ENCODE measurements at regions not wholly inside any gene's neighbourhood (a gene's known extent, or its start where the extent isn't known, plus 50 kb on each side); places are given as distances from the start of the nearest gene placed in this dataset.

DNA sequence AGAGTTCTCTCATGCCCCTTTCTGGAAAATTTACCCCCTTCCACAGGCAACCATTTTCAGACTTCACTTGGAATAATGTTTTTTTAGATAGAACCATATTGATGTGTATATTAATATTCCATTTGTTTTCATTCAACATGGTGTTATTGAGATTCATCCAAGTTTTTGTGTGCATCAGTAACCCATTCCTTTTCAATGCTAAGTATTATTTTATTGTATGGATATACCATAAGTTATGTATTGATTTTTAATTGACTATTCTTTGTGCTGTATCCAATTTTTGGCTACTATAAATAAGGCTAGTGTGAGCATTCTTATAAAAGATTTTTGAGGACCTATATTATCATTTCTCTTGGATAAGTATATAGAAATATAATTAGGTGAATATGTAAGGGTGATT lies 1025.7 kb downstream of the GRM8 start:
- TF ChIP-seq, protein P1, sequence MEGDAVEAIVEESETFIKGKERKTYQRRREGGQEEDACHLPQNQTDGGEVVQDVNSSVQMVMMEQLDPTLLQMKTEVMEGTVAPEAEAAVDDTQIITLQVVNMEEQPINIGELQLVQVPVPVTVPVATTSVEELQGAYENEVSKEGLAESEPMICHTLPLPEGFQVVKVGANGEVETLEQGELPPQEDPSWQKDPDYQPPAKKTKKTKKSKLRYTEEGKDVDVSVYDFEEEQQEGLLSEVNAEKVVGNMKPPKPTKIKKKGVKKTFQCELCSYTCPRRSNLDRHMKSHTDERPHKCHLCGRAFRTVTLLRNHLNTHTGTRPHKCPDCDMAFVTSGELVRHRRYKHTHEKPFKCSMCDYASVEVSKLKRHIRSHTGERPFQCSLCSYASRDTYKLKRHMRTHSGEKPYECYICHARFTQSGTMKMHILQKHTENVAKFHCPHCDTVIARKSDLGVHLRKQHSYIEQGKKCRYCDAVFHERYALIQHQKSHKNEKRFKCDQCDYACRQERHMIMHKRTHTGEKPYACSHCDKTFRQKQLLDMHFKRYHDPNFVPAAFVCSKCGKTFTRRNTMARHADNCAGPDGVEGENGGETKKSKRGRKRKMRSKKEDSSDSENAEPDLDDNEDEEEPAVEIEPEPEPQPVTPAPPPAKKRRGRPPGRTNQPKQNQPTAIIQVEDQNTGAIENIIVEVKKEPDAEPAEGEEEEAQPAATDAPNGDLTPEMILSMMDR (IDR thresholded peaks at IDR 0.05) = no peak
- no peak for TF ChIP-seq POLR2A (IDR thresholded peaks at IDR 0.05)

Measured in thyroid gland (tissue), 4 donors.